SK-N-MC (cell line): ENCODE measurements at regions not wholly inside any gene's neighbourhood (a gene's known extent, or its start where the extent isn't known, plus 50 kb on each side); places are given as distances from the start of the nearest gene placed in this dataset.

ENCODE experiments used
- DNase-seq: peaks from one replicate; pipeline ENCODE4 v3.0.0-alpha.2; 2011; ENCODE audit warnings: low read depth, low spot score
- H3K27ac ChIP-seq: fragments of 200-600 bp; sonication (generic); 2 replicates; pipeline ENCODE4 v1.5.1; 2016; ENCODE audit warnings: mixed run types
- H3K36me3 ChIP-seq: fragments of 200-600 bp; sonication (generic); 2 replicates; pipeline ENCODE4 v1.6.1; 2017; ENCODE audit warnings: antibody characterized with exemption, low read length, mixed read lengths; ENCODE audit not compliant: insufficient read depth
- H3K4me3 ChIP-seq: fragments of 200-600 bp; sonication (generic); 2 replicates; pipeline ENCODE4 v1.5.1; 2016
- H3K9ac ChIP-seq: fragments of 200-600 bp; sonication (generic); 2 replicates; pipeline ENCODE4 v1.8.0; 2017; ENCODE audit warnings: mixed run types, mixed read lengths; ENCODE audit not compliant: insufficient read length
- H3K9me3 ChIP-seq: fragments of 200-600 bp; sonication (generic); 2 replicates; pipeline ENCODE4 v1.6.1; 2017; ENCODE audit warnings: low read depth, mild to moderate bottlenecking, antibody characterized with exemption, low read length, moderate library complexity, mixed read lengths
- EZH2 ChIP-seq: fragments of 200-600 bp; sonication (generic); IDR thresholded peaks from one replicate; pipeline ENCODE4 v1.6.1; 2017; ENCODE audit warnings: antibody characterized with exemption
- FOXP2 ChIP-seq: optimal IDR thresholded peaks from 2 replicates; pipeline ENCODE3; 2011; ENCODE audit warnings: mild to moderate bottlenecking, moderate library complexity; ENCODE audit not compliant: insufficient read depth; ENCODE audit errors: extremely low read length, control extremely low read depth
- POLR2AphosphoS5 ChIP-seq: IDR thresholded peaks from 2 replicates; pipeline ENCODE4 v1.6.1; 2012; ENCODE audit warnings: mild to moderate bottlenecking, low read depth, low read length, borderline replicate concordance

- TF ChIP-seq EZH2: no peak
- no peak for TF ChIP-seq FOXP2
- no peak for TF ChIP-seq POLR2AphosphoS5
- H3K9me3 ChIP-seq: no peaks in the 10 kb centered on the region
- no peak overlapping the region for H3K9ac ChIP-seq
- no peak overlapping the region for H3K4me3 ChIP-seq
- no peak overlapping the region for H3K27ac ChIP-seq
- H3K36me3 ChIP-seq: no peaks in the 10 kb centered on the region
- DNase-seq: no peak
Measured at GRCh38 chr14:58732387-58732786, 94.6 kb downstream of the DACT1 start.

GRCh38 chr14:58733451-58734208 is 95.9 kb downstream of the DACT1 start:
- H3K27ac ChIP-seq: no peak overlapping the region
- H3K36me3 ChIP-seq: no peaks in the 10 kb centered on the region
- H3K9me3 ChIP-seq: no peaks in the 10 kb centered on the region
- no peak overlapping the region for H3K9ac ChIP-seq
- DNase-seq: no peak
- no peak overlapping the region for H3K4me3 ChIP-seq
- TF ChIP-seq EZH2 (no peak), POLR2AphosphoS5 (no peak), FOXP2 (no peak)

- TF ChIP-seq EZH2 (no peak), FOXP2 (no peak), POLR2AphosphoS5 (no peak)
- no peaks in the 10 kb centered on the region for H3K9me3 ChIP-seq
- no peak overlapping the region for H3K27ac ChIP-seq
- no peak overlapping the region for H3K4me3 ChIP-seq
- DNase-seq: no peak
- H3K9ac ChIP-seq: no peak overlapping the region
- no peaks in the 10 kb centered on the region for H3K36me3 ChIP-seq
Measured at GRCh38 chr14:58735596-58735995, 97.8 kb downstream of the DACT1 start.

GRCh38 chr14:58736606-58737005 is 98.8 kb downstream of the DACT1 start:
- Histone ChIP-seq H3K4me3 (no peak overlapping the region), H3K9me3 (no peaks in the 10 kb centered on the region), H3K27ac (no peak overlapping the region), H3K36me3 (no peaks in the 10 kb centered on the region), H3K9ac (no peak overlapping the region)
- no peak for DNase-seq
- TF ChIP-seq FOXP2: no peak
- TF ChIP-seq POLR2AphosphoS5: no peak
- TF ChIP-seq EZH2: no peak

- DNase-seq: no peak
- no peak for TF ChIP-seq POLR2AphosphoS5
- TF ChIP-seq FOXP2: no peak
- Histone ChIP-seq H3K4me3 (no peak overlapping the region), H3K36me3 (no peaks in the 10 kb centered on the region), H3K27ac (no peak overlapping the region), H3K9me3 (no peaks in the 10 kb centered on the region), H3K9ac (no peak overlapping the region)
Measured at GRCh38 chr14:58737511-58737910, 99.7 kb downstream of the DACT1 start.

- TF ChIP-seq EZH2: no peak
- no peak for TF ChIP-seq POLR2AphosphoS5
- TF ChIP-seq FOXP2: no peak
- no peak for DNase-seq
- H3K36me3 ChIP-seq: no peaks in the 10 kb centered on the region
- no peaks in the 10 kb centered on the region for H3K9me3 ChIP-seq
- no peak overlapping the region for H3K27ac ChIP-seq
- H3K9ac ChIP-seq: no peak overlapping the region
- no peak overlapping the region for H3K4me3 ChIP-seq
Measured at GRCh38 chr14:58738189-58738836, 100.6 kb downstream of the DACT1 start.

- TF ChIP-seq POLR2AphosphoS5 (no peak), EZH2 (no peak), FOXP2 (no peak)
- Histone ChIP-seq H3K9ac (no peak overlapping the region), H3K9me3 (no peaks in the 10 kb centered on the region), H3K27ac (no peak overlapping the region), H3K36me3 (no peaks in the 10 kb centered on the region), H3K4me3 (no peak overlapping the region)
- no peak for DNase-seq
Measured at GRCh38 chr14:58738876-58739275, 101.1 kb downstream of the DACT1 start.

GRCh38 chr14:58739674-58740073 is 101.9 kb downstream of the DACT1 start:
- Histone ChIP-seq H3K4me3 (no peak overlapping the region), H3K36me3 (no peaks in the 10 kb centered on the region), H3K27ac (no peak overlapping the region), H3K9me3 (no peaks in the 10 kb centered on the region), H3K9ac (no peak overlapping the region)
- no peak for DNase-seq
- TF ChIP-seq FOXP2 (no peak), POLR2AphosphoS5 (no peak), EZH2 (no peak)

GRCh38 chr14:58740379-58740935 is 102.7 kb downstream of the DACT1 start:
- TF ChIP-seq EZH2: no peak
- TF ChIP-seq POLR2AphosphoS5: no peak
- TF ChIP-seq FOXP2: no peak
- no peaks in the 10 kb centered on the region for H3K36me3 ChIP-seq
- no peak overlapping the region for H3K4me3 ChIP-seq
- H3K27ac ChIP-seq: no peak overlapping the region
- DNase-seq: no peak
- no peak overlapping the region for H3K9ac ChIP-seq
- no peaks in the 10 kb centered on the region for H3K9me3 ChIP-seq
